ENCODE measurements at regions not wholly inside any gene's neighbourhood (a gene's known extent, or its start where the extent isn't known, plus 50 kb on each side); places are given as distances from the start of the nearest gene placed in this dataset.

- no peaks in the 10 kb centered on the region for H3K27me3 ChIP-seq (ENCODE audit: low read length)
- no peak overlapping the region for H3K4me2 ChIP-seq (ENCODE audit: low read depth, low read length, poor library complexity, severe bottlenecking)
- H3K9me3 ChIP-seq (ENCODE audit: low read length): no peaks in the 10 kb centered on the region
- H4K20me1 ChIP-seq (ENCODE audit: insufficient read depth, low read depth, low read length): no peaks in the 10 kb centered on the region
- peak; percentile 50 for DNase-seq
- H3K79me2 ChIP-seq (ENCODE audit: low read length): no peaks in the 10 kb centered on the region
- H3K36me3 ChIP-seq (ENCODE audit: insufficient read depth, low read length): no peaks in the 10 kb centered on the region
- H3K27ac ChIP-seq (ENCODE audit: low read length): no peak overlapping the region
- no peak overlapping the region; the same call in 1 of the 2 replicates for H2AFZ ChIP-seq (ENCODE audit: low read length)
- H3K9ac ChIP-seq (ENCODE audit: low read length): no peak overlapping the region
- H3K9me2 ChIP-seq (replicated peaks; ENCODE audit: insufficient read depth, low read length): no peaks in the 10 kb centered on the region
- H3K4me1 ChIP-seq (ENCODE audit: low read length): 0 out of 2 replicates have a peak, but pooled peaks cover 4% of the 10 kb centered on the region
- H3K4me3 ChIP-seq (ENCODE audit: low read length): no peak overlapping the region
These were observed 247.4 kb upstream of the RASA1 start for GRCh38 chr5:87020099-87020934.

DNA sequence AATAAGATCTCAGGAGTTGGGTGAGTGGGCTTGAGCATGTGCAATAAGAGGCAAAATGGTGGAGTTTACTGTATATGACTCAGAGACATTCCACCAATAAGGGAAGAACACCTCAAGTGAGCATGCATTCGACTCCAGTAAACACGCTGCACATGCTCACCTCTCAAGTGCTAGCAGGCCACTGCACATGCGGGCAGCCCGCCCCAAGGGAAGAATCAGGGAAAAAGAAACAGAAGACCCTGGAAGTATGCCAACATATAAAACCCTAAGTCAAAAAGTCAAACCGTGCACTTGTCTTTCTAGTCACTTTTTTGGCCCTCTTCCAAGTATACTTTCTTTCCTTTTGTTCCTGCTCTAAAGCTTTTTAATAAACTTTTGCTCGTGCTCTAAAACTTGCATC is 245.3 kb upstream of the RASA1 start:
- Histone ChIP-seq H3K36me3 (ENCODE audit: insufficient read depth, low read length) (no peaks in the 10 kb centered on the region), H3K9me2 (replicated peaks; ENCODE audit: insufficient read depth, low read length) (no peaks in the 10 kb centered on the region), H3K79me2 (ENCODE audit: low read length) (no peaks in the 10 kb centered on the region), H4K20me1 (ENCODE audit: insufficient read depth, low read depth, low read length) (no peaks in the 10 kb centered on the region), H3K4me3 (ENCODE audit: low read length) (no peak overlapping the region), H3K27me3 (ENCODE audit: low read length) (no peaks in the 10 kb centered on the region), H3K9ac (ENCODE audit: low read length) (no peak overlapping the region), H3K4me2 (ENCODE audit: low read depth, low read length, poor library complexity, severe bottlenecking) (no peak overlapping the region), H3K4me1 (ENCODE audit: low read length) (0 out of 2 replicates have a peak, but pooled peaks cover 4% of the 10 kb centered on the region), H2AFZ (ENCODE audit: low read length) (no peak overlapping the region), H3K9me3 (ENCODE audit: low read length) (no peaks in the 10 kb centered on the region), H3K27ac (ENCODE audit: low read length) (no peak overlapping the region)
- DNase-seq: no peak

GRCh38 chr5:87027570-87027969 is 240.1 kb upstream of the RASA1 start:
- Histone ChIP-seq H3K4me3 (ENCODE audit: low read length) (no peak overlapping the region), H3K4me2 (ENCODE audit: low read depth, low read length, poor library complexity, severe bottlenecking) (no peak overlapping the region), H3K27me3 (ENCODE audit: low read length) (no peaks in the 10 kb centered on the region), H3K79me2 (ENCODE audit: low read length) (no peaks in the 10 kb centered on the region), H2AFZ (ENCODE audit: low read length) (no peak overlapping the region), H3K36me3 (ENCODE audit: insufficient read depth, low read length) (no peaks in the 10 kb centered on the region), H3K27ac (ENCODE audit: low read length) (no peak overlapping the region), H3K9me3 (ENCODE audit: low read length) (no peaks in the 10 kb centered on the region), H4K20me1 (ENCODE audit: insufficient read depth, low read depth, low read length) (no peaks in the 10 kb centered on the region), H3K9ac (ENCODE audit: low read length) (no peak overlapping the region), H3K9me2 (replicated peaks; ENCODE audit: insufficient read depth, low read length) (no peaks in the 10 kb centered on the region), H3K4me1 (ENCODE audit: low read length) (no peaks in the 10 kb centered on the region)
- no peak for DNase-seq

DNA sequence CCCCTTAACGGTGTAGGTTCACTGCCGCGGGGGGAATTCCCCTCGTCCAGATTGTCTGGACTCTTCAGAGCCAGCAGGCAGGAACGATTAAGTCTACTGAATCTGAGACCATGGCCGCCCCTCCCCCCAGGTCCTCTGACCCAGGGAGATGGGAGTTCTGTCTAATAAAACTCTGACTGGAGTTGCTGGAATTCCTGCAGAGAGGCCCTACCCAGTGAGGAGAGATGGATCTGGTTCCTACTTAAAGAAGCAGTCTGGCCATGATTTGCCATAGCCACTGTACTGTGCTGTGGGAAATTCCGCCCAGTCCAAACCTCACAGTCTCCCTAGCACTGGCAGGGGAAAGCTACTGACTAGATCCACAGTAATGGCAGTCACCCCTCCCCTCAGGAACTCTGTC is 237.7 kb upstream of the RASA1 start:
- H3K27ac ChIP-seq (ENCODE audit: low read length): no peak overlapping the region
- DNase-seq: no peak
- H3K9ac ChIP-seq (ENCODE audit: low read length): no peak overlapping the region
- no peak overlapping the region for H3K4me2 ChIP-seq (ENCODE audit: low read depth, low read length, poor library complexity, severe bottlenecking)
- H3K4me3 ChIP-seq (ENCODE audit: low read length): no peak overlapping the region
- H3K9me2 ChIP-seq (replicated peaks; ENCODE audit: insufficient read depth, low read length): no peaks in the 10 kb centered on the region
- no peaks in the 10 kb centered on the region for H4K20me1 ChIP-seq (ENCODE audit: insufficient read depth, low read depth, low read length)
- H3K79me2 ChIP-seq (ENCODE audit: low read length): no peaks in the 10 kb centered on the region
- no peak overlapping the region for H2AFZ ChIP-seq (ENCODE audit: low read length)
- no peaks in the 10 kb centered on the region for H3K4me1 ChIP-seq (ENCODE audit: low read length)
- H3K36me3 ChIP-seq (ENCODE audit: insufficient read depth, low read length): no peaks in the 10 kb centered on the region
- H3K9me3 ChIP-seq (ENCODE audit: low read length): no peaks in the 10 kb centered on the region
- no peaks in the 10 kb centered on the region for H3K27me3 ChIP-seq (ENCODE audit: low read length)

DNA sequence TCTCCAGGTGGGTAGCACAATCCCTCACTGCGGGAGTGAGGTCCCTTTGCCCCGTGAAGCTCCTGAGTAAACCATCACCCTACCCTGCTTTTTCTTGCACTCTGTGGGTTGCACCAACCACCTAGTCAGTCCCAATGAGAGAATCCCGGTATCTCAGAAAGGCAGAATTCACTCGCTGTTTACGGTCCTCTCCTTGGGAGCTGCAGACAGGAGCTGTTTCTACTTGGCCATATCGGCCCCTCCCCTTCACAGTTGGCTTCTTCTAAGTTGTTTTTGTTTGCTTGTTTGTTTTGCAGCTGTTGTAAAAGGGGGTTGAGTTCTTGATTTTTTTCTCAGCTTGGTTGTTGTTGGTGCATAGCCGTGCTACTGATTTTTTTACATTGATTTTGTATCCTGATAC is 237.0 kb upstream of the RASA1 start:
- H3K4me1 ChIP-seq (ENCODE audit: low read length): no peaks in the 10 kb centered on the region
- no peaks in the 10 kb centered on the region for H3K9me3 ChIP-seq (ENCODE audit: low read length)
- H4K20me1 ChIP-seq (ENCODE audit: insufficient read depth, low read depth, low read length): no peaks in the 10 kb centered on the region
- H3K36me3 ChIP-seq (ENCODE audit: insufficient read depth, low read length): no peaks in the 10 kb centered on the region
- no peak overlapping the region for H3K4me3 ChIP-seq (ENCODE audit: low read length)
- H2AFZ ChIP-seq (ENCODE audit: low read length): no peak overlapping the region
- H3K9me2 ChIP-seq (replicated peaks; ENCODE audit: insufficient read depth, low read length): no peaks in the 10 kb centered on the region
- no peaks in the 10 kb centered on the region for H3K27me3 ChIP-seq (ENCODE audit: low read length)
- H3K9ac ChIP-seq (ENCODE audit: low read length): no peak overlapping the region
- no peak overlapping the region for H3K4me2 ChIP-seq (ENCODE audit: low read depth, low read length, poor library complexity, severe bottlenecking)
- no peak overlapping the region for H3K27ac ChIP-seq (ENCODE audit: low read length)
- DNase-seq: no peak
- no peaks in the 10 kb centered on the region for H3K79me2 ChIP-seq (ENCODE audit: low read length)

- no peaks in the 10 kb centered on the region for H3K9me3 ChIP-seq (ENCODE audit: low read length)
- no peak overlapping the region for H3K9ac ChIP-seq (ENCODE audit: low read length)
- no peak overlapping the region for H3K4me2 ChIP-seq (ENCODE audit: low read depth, low read length, poor library complexity, severe bottlenecking)
- no peak overlapping the region for H3K4me3 ChIP-seq (ENCODE audit: low read length)
- H3K4me1 ChIP-seq (ENCODE audit: low read length): no peaks in the 10 kb centered on the region
- no peaks in the 10 kb centered on the region for H3K27me3 ChIP-seq (ENCODE audit: low read length)
- DNase-seq: no peak
- H3K27ac ChIP-seq (ENCODE audit: low read length): no peak overlapping the region
- no peaks in the 10 kb centered on the region for H4K20me1 ChIP-seq (ENCODE audit: insufficient read depth, low read depth, low read length)
- no peaks in the 10 kb centered on the region for H3K9me2 ChIP-seq (replicated peaks; ENCODE audit: insufficient read depth, low read length)
- H2AFZ ChIP-seq (ENCODE audit: low read length): no peak overlapping the region
- no peaks in the 10 kb centered on the region for H3K36me3 ChIP-seq (ENCODE audit: insufficient read depth, low read length)
- H3K79me2 ChIP-seq (ENCODE audit: low read length): no peaks in the 10 kb centered on the region
These were observed 233.1 kb upstream of the RASA1 start for GRCh38 chr5:87034557-87034956.

DNA sequence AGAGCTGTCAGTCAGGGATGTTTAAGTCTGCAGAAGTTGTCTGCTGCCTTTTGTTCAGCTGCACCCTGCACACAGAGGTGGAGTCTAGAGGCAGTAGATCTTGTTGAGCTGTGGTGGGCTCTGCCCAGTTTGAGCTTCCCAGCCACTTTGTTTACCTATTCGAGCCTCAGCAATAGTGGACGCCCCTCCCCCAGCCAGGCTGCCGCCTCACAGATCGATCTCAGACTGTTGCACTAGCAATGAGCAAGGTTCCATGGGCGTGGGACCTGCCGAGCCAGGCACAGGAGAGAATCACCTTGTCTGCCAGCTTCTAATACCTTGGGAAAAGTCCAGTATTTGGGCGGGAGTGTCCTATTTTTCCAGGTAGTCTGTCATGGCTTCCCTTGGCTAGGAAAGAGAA is 225.1 kb upstream of the RASA1 start:
- Histone ChIP-seq H2AFZ (ENCODE audit: low read length) (no peak overlapping the region), H3K9me3 (ENCODE audit: low read length) (no peaks in the 10 kb centered on the region), H3K27ac (ENCODE audit: low read length) (no peak overlapping the region), H3K36me3 (ENCODE audit: insufficient read depth, low read length) (no peaks in the 10 kb centered on the region), H3K79me2 (ENCODE audit: low read length) (no peaks in the 10 kb centered on the region), H3K9me2 (replicated peaks; ENCODE audit: insufficient read depth, low read length) (0 out of 2 replicates have a peak, but pooled peaks cover 4% of the 10 kb centered on the region), H3K9ac (ENCODE audit: low read length) (no peak overlapping the region), H3K27me3 (ENCODE audit: low read length) (no peaks in the 10 kb centered on the region), H3K4me2 (ENCODE audit: low read depth, low read length, poor library complexity, severe bottlenecking) (no peak overlapping the region), H3K4me3 (ENCODE audit: low read length) (no peak overlapping the region), H3K4me1 (ENCODE audit: low read length) (no peaks in the 10 kb centered on the region), H4K20me1 (ENCODE audit: insufficient read depth, low read depth, low read length) (no peaks in the 10 kb centered on the region)
- DNase-seq: no peak

- Histone ChIP-seq H3K9ac (ENCODE audit: low read length) (no peak overlapping the region), H3K27ac (ENCODE audit: low read length) (no peak overlapping the region), H3K9me2 (replicated peaks; ENCODE audit: insufficient read depth, low read length) (0 out of 2 replicates have a peak, but pooled peaks cover 4% of the 10 kb centered on the region), H3K36me3 (ENCODE audit: insufficient read depth, low read length) (no peaks in the 10 kb centered on the region), H3K4me3 (ENCODE audit: low read length) (no peak overlapping the region), H3K4me2 (ENCODE audit: low read depth, low read length, poor library complexity, severe bottlenecking) (no peak overlapping the region), H3K27me3 (ENCODE audit: low read length) (no peaks in the 10 kb centered on the region), H4K20me1 (ENCODE audit: insufficient read depth, low read depth, low read length) (no peaks in the 10 kb centered on the region), H2AFZ (ENCODE audit: low read length) (no peak overlapping the region), H3K4me1 (ENCODE audit: low read length) (no peaks in the 10 kb centered on the region), H3K79me2 (ENCODE audit: low read length) (no peaks in the 10 kb centered on the region), H3K9me3 (ENCODE audit: low read length) (no peaks in the 10 kb centered on the region)
- no peak for DNase-seq
These were observed 219.5 kb upstream of the RASA1 start for GRCh38 chr5:87048156-87048555.

All from Karpas-422 (cell line).